GM19035 (cell line): ENCODE measurements at regions not wholly inside any gene's neighbourhood (a gene's known extent, or its start where the extent isn't known, plus 50 kb on each side); places are given as distances from the start of the nearest gene placed in this dataset.

Experiments used
- ATAC-seq: cut with Tn5 transposase; IDR thresholded peaks from one replicate; pipeline ENCODE4 v1.9.1; 2021; ENCODE audit not compliant: unreplicated experiment

DNA sequence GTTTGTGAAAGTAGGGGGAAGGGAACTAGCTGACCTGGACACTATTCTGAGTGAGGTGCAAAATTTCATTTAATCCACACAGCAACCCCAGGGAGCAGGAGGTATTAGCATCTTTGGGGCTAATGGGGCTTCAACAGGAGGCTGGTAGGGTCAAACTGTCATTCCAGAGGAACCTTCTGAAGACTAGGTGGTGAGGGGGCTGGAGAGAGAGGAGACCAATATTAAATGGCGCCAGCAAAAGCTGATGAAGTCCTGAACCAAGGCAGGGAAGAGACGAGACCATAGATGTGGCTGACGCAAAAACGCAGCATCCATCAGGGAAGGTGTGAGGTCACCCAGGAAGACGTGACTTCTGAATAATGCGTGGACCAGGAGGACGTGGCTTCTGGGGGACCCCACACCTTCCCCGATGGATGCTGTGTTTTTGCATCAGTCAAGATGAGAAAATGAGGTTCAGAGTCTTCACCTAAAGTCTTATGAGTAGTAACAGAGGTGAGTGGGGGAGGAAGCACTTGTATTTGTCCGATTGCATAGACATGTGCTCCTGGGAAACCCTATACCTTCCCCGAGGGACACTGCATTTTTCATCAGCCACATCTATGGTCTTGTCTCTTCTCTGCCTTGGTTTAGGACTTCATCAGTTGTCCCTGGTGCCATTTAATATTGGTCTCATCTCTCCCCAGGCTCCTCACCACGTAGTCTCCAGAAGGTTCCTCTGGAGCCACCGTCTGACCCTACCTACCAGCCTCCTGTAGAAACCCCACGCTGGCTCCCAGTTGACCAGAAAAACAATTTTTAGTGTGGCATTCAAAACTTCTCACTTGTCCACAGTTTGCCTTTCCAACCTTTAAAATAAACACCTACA, 188.6 kb downstream of the MYCN start:
- ATAC-seq = no peak

DNA sequence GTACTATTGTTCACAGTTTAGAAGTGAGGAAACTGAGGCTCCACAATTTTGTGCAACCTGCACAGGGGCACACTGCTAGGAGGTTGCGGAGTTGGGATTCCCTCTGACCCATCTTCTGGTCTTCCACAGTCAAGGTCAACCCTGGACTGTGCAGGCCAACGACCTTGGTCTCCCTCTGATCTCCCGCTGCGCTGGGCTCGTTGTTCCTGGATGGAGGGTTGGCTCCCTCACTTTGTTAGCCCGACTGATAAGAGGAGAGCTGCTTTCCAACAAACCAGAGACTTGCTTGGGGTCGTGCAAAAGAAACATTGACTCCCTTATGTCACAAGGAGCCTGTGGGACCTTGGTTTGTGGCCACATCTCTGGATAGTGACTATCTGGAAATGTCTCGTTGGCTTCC, 187.6 kb downstream of the MYCN start:
- no peak for ATAC-seq

DNA sequence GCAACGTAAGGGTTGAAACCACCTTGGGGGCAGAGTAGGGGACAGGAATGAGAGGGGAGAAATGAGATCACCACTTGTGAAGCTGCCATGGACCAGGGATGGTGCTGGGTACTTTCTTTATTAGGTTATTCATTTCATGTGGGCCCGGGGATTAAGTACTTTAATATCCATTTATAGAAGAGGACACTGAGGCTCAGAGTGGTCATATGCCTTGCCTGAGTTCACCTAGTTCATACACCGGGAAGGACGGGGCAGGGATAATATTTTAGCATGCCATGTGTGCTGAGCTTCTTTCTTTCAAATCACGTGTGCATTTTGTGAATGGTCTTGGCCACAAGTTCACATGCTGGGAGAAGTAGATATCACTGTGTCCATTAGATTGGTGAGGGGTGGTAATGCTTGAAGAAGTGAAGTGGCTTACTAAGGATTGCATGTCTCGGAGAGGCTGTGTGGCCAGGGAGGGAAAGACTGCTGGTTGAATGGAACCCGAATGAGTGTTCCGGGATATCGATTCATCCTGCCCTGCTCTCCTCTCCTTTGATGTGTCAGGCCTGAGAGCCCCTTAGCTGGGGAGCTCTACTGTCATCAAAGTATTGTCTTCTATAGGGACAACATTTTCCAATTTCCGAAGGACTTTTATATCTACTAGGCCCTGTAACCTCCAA, 187.1 kb downstream of the MYCN start:
- no peak for ATAC-seq

DNA sequence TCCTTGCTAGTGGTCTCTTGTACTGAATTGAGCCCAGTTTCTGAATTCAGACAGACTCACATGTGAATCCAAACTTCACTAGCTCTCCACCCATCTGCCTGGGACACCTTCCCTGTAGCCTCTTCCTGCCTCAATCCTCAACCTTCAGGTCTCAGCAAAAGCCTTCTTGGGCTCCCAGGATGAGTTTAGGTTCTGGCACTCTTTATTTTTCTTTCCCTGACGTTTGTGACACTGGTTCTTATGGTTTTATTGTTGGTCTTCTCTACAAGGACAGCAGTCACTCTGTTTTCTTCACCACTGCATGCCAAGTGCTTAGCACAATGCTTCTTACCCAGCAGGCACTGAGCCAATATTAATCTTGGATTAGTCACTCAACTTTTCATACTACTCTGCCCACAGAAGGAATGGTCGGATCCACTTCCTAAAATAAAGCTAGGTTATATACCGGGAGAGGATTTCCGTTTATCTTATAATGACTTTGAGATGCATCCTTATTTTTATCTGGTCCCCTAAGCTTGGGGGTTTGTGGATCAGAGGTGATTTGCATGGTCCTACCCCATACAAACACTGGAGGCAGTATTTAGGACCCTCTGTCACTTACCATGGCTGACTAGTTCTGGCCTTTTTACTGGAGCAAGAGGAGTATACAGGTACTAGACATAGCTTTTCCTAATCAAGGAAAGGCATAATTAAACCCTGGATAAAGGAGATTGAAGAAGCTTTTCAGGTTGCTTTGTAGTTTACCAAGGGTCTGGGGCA, 186.3 kb downstream of the MYCN start:
- ATAC-seq = no peak

DNA sequence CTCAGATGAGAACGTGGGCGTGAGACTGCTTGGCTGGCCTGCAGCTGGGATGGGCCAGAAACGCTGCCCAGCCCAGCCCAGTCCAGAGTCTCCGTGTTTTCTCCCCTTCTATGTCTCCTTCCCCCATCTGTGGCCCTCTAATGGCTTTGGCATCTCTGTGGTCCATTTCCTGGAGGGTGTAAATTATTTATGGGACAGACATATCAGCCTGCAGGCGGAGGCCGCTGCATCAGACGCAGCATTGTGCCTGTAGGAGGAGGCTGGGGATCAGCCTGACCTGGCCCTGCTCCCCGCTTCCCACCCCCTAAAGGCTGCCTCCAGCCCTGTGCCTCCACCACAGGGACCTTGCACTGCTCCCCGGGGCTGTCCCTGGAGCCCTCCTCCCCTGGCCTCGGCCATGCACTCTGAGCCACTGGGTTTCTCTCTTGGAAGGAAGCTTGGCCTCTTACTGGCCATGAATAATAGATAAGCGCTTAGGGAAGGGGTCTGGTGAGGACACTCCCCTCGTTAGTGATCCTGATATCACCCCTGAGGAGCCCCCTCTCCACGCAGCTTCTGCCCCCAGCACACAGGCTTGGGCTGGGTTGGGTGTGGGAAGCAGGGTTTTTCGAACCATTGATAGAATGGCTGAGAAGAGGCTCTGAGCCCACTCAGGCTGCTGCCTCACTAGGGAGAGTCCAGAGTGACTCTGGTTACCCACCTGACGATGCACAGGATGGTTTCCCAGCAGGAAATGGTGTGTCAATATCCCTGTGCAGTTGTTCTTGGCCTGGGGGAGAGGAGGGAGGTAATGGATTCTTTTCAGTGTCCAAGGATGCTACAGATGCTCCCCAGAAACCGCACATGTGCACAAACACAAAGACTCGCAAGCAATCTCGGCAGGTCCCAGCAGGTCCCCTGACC, 185.5 kb downstream of the MYCN start:
- no peak for ATAC-seq

DNA sequence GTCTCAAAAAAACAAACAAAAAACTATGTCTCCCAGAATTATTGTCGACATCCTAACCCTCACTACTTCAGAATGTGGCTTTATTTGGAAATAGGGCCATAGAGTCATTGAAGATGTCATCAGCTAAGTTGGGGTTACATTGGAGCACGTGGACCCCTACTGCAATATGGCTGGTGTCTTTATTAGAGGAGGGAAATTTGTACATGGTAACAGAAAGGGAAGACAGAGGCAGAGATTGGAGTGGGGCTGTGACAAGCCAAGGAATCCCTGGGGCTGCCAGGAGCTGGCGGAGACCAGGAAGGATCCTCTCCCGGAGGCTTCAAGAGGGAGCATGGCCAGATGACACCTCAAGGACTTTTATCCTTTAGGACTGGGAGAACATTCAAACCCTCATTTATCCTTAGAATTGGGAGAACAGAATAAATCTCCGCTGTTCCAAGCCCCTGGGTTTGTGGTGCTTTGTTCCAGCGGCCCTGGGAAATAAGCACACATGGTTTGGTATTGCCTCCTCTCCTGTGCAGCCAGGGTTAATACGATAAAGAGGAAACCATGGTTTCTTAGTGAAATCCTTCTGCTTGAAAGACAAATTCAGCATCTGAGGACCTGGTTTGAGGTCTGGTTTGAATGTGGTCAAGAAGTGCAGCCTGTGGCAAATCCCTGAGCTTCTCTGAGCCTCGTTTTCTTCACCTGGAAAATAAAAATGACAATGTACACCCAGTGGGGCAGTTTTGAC, 184.7 kb downstream of the MYCN start:
- no peak for ATAC-seq

DNA sequence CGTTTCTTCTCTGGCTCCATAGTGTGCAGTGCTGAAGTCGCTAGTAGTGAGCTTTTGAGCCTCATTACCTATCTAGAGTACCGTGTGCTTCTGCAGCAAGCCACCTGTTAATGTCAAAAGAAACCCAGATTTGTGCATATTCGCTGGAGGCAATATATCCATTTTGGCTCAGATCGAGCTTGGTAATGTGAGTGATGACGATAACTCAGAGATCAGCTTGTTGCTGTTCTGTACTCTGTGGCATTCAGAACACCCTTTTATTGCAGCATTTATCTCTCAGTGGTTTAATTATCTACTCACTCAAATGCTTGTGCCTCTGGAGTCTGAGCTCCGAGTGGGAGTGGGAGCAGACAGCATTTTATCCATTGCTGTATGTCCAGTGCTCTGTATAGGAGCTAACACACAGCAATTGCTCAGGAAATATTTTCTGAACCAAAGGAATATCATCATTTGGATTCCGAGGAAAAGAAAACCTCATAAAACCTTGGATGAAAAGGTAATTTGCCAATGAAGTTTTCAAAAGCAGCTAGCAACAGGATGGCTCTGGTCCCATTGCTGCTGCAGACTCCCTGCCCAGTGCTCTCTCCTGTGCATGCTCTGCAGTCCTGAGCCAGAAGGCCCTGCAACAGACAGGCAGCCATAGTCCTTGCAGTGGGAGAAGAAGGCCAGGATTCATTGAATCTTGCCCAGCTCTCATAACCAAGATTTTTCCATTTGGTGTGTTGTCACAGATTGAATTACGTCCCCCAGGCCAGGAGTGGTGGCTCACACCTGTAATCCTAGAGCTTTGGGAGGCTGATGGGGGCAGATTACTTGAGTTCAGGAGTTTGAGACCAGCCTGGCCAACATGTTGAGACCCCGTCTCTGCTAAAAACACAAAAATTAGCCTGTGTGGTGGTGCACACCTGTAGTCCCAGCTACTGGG, 183.8 kb downstream of the MYCN start:
- no peak for ATAC-seq

DNA sequence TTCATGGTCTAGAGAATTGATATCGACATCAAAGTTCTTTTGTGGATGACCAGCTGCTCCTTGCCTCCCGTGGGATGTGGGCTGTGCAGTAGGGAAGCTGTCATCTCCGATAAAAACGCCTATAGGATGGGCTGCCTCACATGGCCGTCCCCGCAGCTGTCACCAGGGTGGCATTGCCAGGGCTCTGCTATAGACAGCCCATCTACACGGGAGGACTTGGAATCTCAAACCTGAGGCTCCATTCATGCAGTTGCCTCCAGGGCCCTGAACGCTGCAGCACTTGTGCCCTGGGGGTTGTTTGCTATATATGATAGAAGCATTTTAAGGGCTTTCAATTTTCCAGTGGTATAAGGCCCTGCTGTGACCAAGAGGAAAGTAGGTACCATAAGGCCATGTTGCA, 183.1 kb downstream of the MYCN start:
- ATAC-seq = no peak

DNA sequence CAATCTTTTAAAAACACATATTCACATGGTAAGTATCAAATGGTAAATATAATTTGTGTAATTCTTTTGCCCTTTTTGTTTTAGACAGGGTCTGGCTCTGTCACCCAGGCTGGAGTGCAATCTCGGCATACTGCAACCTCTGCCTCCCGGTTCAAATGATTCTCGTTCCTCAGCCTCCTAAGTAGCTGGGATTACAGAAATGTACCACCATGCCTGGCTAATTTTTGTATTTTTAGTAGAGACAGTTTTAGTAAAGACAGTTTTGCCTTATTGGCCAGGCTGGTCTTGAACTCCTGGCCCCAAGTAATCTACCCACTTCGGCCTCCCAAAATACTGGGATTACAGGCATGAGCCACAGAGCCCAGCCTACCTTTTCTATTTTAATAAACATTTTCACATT, 182.2 kb downstream of the MYCN start:
- ATAC-seq = no peak

DNA sequence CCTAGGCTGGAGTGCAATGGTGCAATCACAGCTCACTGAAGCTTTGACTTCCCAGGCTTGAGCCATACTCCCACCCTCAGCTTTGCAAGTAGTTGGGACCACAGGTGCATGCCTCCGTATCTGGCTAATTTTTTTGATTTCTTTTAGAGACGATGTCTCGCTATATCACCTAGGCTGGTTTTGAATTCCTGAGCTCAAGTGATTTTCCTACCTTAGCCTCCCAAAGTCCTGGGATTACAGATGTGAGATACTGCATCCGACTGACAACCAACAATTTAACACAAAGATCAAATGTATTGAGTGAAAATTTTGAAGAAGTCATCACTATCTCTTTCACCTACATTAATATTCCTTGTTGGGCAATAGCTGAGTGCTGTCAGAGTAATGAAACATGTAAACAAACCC, 181.6 kb downstream of the MYCN start:
- no peak for ATAC-seq

DNA sequence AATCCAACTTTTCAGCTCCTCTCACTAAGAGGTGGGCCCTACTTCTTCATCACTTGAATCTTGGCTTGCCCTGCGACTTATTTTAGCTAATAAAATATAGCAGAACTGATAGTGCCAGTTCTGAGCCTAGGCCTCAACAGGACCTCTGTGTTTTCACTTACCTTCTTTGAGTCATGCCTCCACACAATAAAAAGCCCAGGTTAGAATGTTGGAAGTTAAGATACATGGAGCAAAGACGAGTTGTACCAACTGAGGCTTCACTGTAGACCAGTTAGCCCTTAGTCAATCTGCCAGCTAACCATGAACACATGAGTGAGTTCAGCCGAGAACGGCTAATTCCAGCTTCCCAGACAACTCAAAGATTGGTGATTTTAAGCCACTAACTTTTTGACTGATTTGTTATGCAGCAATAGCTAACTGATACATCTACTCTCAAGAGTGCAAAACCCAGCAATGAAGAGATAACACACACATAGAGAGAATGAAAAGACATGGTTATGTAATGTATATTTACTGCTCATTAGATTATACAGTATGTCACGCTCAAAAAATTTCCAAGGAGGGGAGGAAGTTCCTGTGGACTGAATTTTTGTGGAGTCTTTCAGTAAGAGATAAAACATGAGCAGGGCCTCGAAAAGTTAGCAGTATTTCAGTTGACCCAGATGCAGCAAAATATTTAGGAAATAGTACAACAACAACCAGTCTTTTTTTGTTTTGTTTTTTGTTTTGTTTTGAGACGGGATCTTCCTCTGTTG, 181.1 kb downstream of the MYCN start:
- ATAC-seq = no peak

DNA sequence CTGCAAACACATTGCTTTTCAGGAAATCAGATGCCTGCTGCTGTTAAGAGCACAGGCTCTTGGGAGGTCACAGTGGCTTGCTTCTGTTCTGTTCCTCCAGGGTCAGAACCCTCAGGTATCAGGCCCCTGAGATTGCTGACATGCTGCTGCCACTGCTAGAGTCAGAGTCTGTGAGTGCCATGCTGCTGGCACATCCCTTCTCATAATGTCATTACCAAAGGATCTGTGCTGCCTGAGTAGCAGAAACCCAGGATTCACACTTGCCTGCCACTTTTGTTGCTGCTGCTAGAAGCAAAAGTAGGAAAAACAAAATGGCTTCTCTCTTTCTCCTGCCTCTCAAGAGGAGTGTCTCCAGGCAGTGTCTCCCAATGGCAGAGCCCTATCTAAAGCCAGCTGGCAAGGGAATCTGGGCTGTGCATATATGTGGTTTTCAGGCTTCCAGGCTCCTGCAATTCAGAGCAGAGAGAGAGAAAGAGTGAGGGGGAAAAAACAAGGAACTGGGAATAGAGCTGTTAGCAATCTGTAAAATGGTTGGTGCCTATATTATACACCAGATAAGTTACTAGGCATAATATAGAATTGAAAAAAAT, 180.3 kb downstream of the MYCN start:
- no peak for ATAC-seq

DNA sequence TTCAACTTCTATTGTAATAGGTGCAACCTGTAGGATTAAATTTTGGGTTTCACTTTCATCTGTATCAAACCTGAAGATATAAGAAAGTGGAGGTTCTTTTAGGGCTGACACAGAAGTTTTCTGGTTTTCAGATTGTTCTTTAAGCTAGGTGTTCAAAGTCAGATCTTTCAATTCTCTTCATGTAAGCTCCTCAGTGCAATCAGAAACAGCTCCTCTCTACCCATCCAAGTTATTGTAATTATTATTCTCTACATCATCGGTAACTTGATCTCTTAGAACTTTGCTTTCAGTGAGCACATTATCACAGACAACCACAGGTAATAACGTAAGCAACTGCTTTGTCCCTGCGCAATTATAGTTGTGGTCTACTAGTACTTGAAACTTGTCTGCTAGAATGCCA, 179.4 kb downstream of the MYCN start:
- no peak for ATAC-seq

DNA sequence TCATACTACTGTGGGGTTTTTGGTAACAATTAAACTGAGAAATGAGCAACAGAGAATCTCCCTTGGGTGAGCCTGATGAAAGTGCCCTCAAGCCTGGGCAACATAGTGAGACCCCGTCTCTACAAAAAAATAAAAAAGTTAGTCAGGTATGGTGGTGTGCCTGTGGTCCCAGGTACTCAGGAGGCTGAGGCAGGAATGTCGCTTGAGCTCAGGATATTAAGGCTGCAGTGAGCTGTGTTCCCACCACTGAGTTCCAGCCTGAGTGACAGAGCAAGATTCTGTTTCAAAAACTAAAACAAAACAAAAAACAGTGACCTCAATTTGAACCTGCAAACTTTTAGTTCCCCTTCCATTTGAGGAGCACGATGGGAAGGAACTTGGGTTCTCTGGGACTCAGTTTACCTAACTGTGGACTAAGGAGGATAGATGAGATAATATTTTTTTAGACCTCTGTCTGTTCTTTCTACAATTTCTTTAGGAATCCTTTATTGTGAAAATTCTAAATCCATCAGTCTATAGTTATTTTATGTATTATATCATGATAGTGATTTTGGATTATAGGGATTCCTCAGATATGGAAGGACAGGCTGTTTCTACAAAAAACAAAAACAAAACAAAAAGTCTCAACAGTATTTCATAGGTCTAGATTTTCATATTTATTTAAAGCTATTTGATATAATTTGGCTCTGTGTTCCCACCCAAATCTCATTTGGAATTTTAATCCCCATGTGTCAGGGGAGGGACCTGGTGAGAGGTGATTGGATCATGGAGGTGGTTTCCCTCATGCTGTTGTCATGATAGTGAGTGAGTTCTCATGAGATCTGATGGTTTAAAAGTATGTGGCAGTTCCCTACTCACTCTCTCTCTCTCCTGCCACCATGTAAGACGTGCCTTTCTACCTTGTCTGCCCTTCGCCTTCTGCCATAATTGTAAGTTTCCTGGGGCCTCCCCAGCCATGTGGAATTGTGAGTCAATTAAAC, 178.6 kb downstream of the MYCN start:
- no peak for ATAC-seq

DNA sequence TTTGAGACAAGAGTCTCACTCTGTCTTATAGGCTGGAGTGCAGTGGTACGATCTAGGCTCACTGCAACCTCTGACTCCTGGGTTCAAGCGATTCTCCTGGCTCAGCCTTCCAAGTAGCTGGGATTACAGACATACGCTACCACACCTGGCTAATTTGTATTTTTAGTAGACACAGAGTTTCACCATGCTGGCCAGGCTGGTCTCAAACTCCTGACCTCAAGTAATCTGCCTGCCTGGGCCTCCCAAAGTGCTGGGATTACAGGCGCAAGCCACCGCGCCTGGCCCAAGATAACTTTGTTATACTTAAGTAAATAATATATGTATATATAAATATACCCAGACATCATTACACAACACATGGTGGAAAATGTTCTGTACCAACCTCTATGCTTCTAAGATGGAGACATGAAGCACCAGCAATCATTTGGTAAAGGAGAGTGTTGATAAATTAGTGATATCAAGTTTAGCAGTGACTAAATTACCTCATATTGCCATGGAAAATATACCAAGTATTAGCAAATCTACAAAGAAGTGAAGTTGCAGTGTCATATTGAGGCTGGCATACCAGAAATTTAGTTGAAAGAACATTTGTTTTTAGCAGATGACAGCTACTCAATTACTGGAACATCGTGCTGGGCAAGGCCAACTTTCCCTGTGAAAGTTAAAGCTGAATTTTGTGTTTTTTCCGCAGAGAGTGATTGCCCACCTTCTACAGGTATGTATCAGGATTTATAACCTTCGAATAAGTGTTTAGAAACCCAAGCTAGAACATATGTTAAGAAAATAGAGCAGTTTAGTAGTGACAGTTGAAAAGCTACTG, 177.7 kb downstream of the MYCN start:
- ATAC-seq = no peak
